SK-N-SH treated with all-trans-retinoic acid at 6 μM for 48 hours (cell line): ENCODE measurements at regions not wholly inside any gene's neighbourhood (a gene's known extent, or its start where the extent isn't known, plus 50 kb on each side); places are given as distances from the start of the nearest gene placed in this dataset.

Experiments
- ATAC-seq: fragments of 200-7000 bp; cut with Tn5 transposase; 3 replicates; pipeline ENCODE4 v1.9.1; 2020; ENCODE audit warnings: mild to moderate bottlenecking, moderate library complexity
- ARNTL ChIP-seq: fragments of 450-650 bp; formaldehyde crosslinking; IDR thresholded peaks from 2 replicates; pipeline ENCODE4 v1.5.0; 2020; ENCODE audit warnings: low read depth, mild to moderate bottlenecking, moderate library complexity, borderline replicate concordance
- CSDC2 ChIP-seq: fragments of 250-450 bp; sonication (Bioruptor Pico); IDR thresholded peaks from 2 replicates; pipeline ENCODE4 v1.5.0; 2020; ENCODE audit warnings: mild to moderate bottlenecking, moderate library complexity
- GLIS3 ChIP-seq: fragments of 250-450 bp; sonication (Bioruptor Pico); IDR thresholded peaks from 2 replicates; pipeline ENCODE4 v1.5.0; 2020; ENCODE audit warnings: mild to moderate bottlenecking, moderate library complexity
- ISL1 ChIP-seq: fragments of 250-450 bp; sonication (Bioruptor Pico); IDR thresholded peaks from 2 replicates; pipeline ENCODE4 v2.1.2; 2022; ENCODE audit warnings: mild to moderate bottlenecking, moderate library complexity
- OSR1 ChIP-seq: fragments of 250-450 bp; sonication (Bioruptor Pico); IDR thresholded peaks from 2 replicates; pipeline ENCODE4 v1.8.0; 2022; ENCODE audit warnings: moderate library complexity, mild to moderate bottlenecking, inconsistent platforms
- PATZ1 ChIP-seq: fragments of 250-450 bp; sonication (Bioruptor Pico); IDR thresholded peaks from 2 replicates; pipeline ENCODE4 v1.8.0; 2020; ENCODE audit warnings: mild to moderate bottlenecking, moderate library complexity, borderline replicate concordance
- PPARA ChIP-seq: fragments of 250-450 bp; sonication (Bioruptor Pico); IDR thresholded peaks from 2 replicates; pipeline ENCODE4 v1.5.0; 2020; ENCODE audit warnings: mild to moderate bottlenecking, borderline replicate concordance
- TCF4 ChIP-seq: fragments of 250-450 bp; sonication (Bioruptor Pico); IDR thresholded peaks from 2 replicates; pipeline ENCODE4 v1.8.0; 2021; ENCODE audit warnings: mild to moderate bottlenecking, moderate library complexity, borderline replicate concordance
- TOX ChIP-seq: fragments of 250-450 bp; sonication (Bioruptor Pico); IDR thresholded peaks from 2 replicates; pipeline ENCODE4 v1.8.0; 2021; ENCODE audit warnings: mild to moderate bottlenecking, moderate library complexity, borderline replicate concordance
- ZC3H10 ChIP-seq: fragments of 250-450 bp; sonication (Bioruptor Pico); IDR thresholded peaks from 2 replicates; pipeline ENCODE4 v1.5.1; 2021; ENCODE audit warnings: mild to moderate bottlenecking, moderate library complexity
- ZFP3 ChIP-seq: fragments of 250-450 bp; sonication (Bioruptor Pico); IDR thresholded peaks from 2 replicates; pipeline ENCODE4 v1.5.0; 2020; ENCODE audit warnings: mild to moderate bottlenecking, moderate library complexity
- ZFP30 ChIP-seq: fragments of 450-650 bp; formaldehyde crosslinking; IDR thresholded peaks from 2 replicates; pipeline ENCODE4 v1.5.0; 2022; ENCODE audit warnings: mild to moderate bottlenecking, moderate library complexity
- ZNF565 ChIP-seq: fragments of 450-650 bp; formaldehyde crosslinking; conservative IDR thresholded peaks from 2 replicates; pipeline ENCODE4 v1.5.0; 2020; ENCODE audit warnings: low read depth, mild to moderate bottlenecking, moderate library complexity
- ZNF70 ChIP-seq: fragments of 450-650 bp; formaldehyde crosslinking; IDR thresholded peaks from 2 replicates; pipeline ENCODE4 v1.5.0; 2020; ENCODE audit warnings: mild to moderate bottlenecking, moderate library complexity
- ZNF8 ChIP-seq: fragments of 450-650 bp; formaldehyde crosslinking; IDR thresholded peaks from 2 replicates; pipeline ENCODE4 v1.5.0; 2020; ENCODE audit warnings: mild to moderate bottlenecking, moderate library complexity
- TF ChIP-seq, protein P1 (sequence below): fragments of 250-450 bp; sonication (Bioruptor Pico); IDR thresholded peaks from 2 replicates; pipeline ENCODE4 v1.8.0; 2021; ENCODE audit warnings: low read depth, mild to moderate bottlenecking, moderate library complexity, borderline replicate concordance
- TF ChIP-seq, protein P2 (sequence below): fragments of 250-450 bp; sonication (Bioruptor Pico); IDR thresholded peaks from 2 replicates; pipeline ENCODE4 v1.5.0; 2020; ENCODE audit warnings: mild to moderate bottlenecking, moderate library complexity
- TF ChIP-seq, protein P3 (sequence below): fragments of 250-450 bp; sonication (Bioruptor Pico); IDR thresholded peaks from 2 replicates; pipeline ENCODE4 v1.5.1; 2021; ENCODE audit warnings: mild to moderate bottlenecking, moderate library complexity

GRCh38 chr10:4767033-4767814 lies 58.8 kb upstream of the AKR1E2 start:
- no peak for ATAC-seq
- no peak for TF ChIP-seq CSDC2 (CRISPR knock-in tag)
- TF ChIP-seq, all 23 proteins: peak for 0

- no peak for ATAC-seq
- no peak for TF ChIP-seq ZC3H10 (CRISPR knock-in tag)
- TF ChIP-seq PATZ1 (CRISPR knock-in tag): no peak
- no peak for TF ChIP-seq OSR1 (CRISPR knock-in tag)
- TF ChIP-seq, protein P1, sequence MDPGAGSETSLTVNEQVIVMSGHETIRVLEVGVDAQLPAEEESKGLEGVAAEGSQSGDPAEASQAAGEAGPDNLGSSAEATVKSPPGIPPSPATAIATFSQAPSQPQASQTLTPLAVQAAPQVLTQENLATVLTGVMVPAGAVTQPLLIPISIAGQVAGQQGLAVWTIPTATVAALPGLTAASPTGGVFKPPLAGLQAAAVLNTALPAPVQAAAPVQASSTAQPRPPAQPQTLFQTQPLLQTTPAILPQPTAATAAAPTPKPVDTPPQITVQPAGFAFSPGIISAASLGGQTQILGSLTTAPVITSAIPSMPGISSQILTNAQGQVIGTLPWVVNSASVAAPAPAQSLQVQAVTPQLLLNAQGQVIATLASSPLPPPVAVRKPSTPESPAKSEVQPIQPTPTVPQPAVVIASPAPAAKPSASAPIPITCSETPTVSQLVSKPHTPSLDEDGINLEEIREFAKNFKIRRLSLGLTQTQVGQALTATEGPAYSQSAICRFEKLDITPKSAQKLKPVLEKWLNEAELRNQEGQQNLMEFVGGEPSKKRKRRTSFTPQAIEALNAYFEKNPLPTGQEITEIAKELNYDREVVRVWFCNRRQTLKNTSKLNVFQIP: no peak
- TF ChIP-seq ZNF8: no peak
- no peak for TF ChIP-seq GLIS3 (CRISPR knock-in tag)
- TF ChIP-seq, protein P2, sequence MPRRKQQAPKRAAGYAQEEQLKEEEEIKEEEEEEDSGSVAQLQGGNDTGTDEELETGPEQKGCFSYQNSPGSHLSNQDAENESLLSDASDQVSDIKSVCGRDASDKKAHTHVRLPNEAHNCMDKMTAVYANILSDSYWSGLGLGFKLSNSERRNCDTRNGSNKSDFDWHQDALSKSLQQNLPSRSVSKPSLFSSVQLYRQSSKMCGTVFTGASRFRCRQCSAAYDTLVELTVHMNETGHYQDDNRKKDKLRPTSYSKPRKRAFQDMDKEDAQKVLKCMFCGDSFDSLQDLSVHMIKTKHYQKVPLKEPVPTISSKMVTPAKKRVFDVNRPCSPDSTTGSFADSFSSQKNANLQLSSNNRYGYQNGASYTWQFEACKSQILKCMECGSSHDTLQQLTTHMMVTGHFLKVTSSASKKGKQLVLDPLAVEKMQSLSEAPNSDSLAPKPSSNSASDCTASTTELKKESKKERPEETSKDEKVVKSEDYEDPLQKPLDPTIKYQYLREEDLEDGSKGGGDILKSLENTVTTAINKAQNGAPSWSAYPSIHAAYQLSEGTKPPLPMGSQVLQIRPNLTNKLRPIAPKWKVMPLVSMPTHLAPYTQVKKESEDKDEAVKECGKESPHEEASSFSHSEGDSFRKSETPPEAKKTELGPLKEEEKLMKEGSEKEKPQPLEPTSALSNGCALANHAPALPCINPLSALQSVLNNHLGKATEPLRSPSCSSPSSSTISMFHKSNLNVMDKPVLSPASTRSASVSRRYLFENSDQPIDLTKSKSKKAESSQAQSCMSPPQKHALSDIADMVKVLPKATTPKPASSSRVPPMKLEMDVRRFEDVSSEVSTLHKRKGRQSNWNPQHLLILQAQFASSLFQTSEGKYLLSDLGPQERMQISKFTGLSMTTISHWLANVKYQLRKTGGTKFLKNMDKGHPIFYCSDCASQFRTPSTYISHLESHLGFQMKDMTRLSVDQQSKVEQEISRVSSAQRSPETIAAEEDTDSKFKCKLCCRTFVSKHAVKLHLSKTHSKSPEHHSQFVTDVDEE (CRISPR knock-in tag): no peak
- TF ChIP-seq ZFP30: no peak
- no peak for TF ChIP-seq PPARA (CRISPR knock-in tag)
- TF ChIP-seq, protein P3, sequence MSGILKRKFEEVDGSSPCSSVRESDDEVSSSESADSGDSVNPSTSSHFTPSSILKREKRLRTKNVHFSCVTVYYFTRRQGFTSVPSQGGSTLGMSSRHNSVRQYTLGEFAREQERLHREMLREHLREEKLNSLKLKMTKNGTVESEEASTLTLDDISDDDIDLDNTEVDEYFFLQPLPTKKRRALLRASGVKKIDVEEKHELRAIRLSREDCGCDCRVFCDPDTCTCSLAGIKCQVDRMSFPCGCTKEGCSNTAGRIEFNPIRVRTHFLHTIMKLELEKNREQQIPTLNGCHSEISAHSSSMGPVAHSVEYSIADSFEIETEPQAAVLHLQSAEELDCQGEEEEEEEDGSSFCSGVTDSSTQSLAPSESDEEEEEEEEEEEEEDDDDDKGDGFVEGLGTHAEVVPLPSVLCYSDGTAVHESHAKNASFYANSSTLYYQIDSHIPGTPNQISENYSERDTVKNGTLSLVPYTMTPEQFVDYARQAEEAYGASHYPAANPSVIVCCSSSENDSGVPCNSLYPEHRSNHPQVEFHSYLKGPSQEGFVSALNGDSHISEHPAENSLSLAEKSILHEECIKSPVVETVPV (CRISPR knock-in tag): no peak
Measured at GRCh38 chr10:4766454-4766853, 59.6 kb upstream of the AKR1E2 start.

DNA sequence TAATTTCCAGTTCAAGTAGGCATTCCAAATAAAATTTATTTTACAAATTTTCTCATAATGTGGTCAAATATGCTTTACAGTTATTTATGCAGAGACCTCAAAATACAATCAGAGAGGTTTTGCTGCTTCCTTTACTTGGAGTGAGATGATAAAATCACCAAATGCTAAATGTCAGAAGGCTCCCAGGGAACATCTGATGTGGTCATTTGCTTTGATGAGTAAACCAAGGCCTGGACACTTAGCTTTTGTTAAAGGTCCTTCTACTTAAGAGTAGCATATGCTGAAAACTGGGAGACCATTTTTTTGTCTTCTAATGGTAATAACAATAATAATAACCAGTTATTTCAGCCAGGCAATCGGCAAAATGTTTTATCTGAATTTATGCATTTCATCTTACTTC lies 60.6 kb upstream of the AKR1E2 start:
- ATAC-seq: no peak
- peak; percentile 40 for TF ChIP-seq ISL1 (CRISPR knock-in tag)
- TF ChIP-seq ZFP30: no peak
- TF ChIP-seq TOX (CRISPR knock-in tag): no peak
- no peak for TF ChIP-seq TCF4 (CRISPR knock-in tag)
- TF ChIP-seq, protein P3 (CRISPR knock-in tag): no peak
- TF ChIP-seq, protein P1: no peak
- TF ChIP-seq ZFP3: no peak
- TF ChIP-seq ARNTL (CRISPR knock-in tag): no peak
- TF ChIP-seq OSR1 (CRISPR knock-in tag): no peak
- 0 out of 2 replicates have a peak, but pooled peaks have one; percentile 9 for TF ChIP-seq ZC3H10 (CRISPR knock-in tag)
- TF ChIP-seq ZNF70 (CRISPR knock-in tag): no peak
- TF ChIP-seq ZNF565 (CRISPR knock-in tag): no peak
